NOMO-1 (cell line): ENCODE measurements at regions not wholly inside any gene's neighbourhood (a gene's known extent, or its start where the extent isn't known, plus 50 kb on each side); places are given as distances from the start of the nearest gene placed in this dataset.
"Not testable (repeated sequence)": the region's sequence is repeated elsewhere in the genome, so short reads cannot be mapped to it uniquely, and the experiment has no call there.

Source experiments
- DNase-seq, 2 experiments: peaks; one replicate each; lab custom pipeline; 2025; ENCODE audit not compliant: unreplicated experiment in 2 of 2; lab: John Stamatoyannopoulos, UW

DNA sequence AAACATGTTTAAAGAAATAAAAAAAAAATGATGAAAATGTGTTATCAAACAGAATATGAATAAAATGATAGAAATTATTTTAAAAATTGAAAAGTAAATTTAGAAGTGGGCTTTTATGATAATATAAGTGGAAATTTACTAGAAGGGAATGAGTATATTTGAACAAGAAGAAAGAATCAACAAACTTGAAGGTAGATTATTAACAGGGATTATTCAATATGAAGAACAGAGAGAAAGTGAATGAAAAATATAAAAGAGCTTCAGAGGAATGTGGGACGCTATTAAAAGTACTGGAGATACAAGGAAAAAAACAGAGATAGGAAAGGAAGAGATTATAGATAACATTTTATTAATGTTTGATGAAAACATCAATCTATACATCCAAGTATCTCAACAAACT lies 1014.4 kb upstream of the CITED2 start:
- no peak for DNase-seq

DNA sequence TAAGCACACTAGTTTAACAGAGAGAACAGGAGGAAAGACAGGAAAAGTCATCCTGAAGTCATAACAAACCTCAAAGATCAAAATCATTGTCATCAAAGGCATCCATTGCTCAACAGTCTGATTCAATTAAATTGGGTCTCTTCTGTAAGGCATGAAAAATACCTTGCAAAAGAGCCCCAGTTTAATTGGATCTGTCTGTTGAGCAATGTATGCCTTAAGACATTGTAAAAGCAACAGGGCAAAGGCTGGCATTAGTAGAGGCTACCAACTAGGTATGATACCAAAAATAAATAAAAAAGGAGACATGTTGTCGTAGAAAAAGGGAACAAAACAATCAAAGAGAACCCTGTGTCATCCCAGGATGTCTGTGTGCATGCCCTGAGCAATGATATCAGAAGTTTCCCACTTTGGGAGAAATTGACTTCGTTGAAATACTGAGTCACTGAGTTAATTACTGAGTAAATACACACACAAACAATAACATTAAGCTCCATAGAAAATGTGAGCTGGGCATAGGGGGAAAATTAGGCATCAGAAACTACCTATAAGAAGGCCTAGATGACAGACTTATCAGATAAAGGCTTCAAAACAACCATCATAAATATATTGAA lies 1013.8 kb upstream of the CITED2 start:
- DNase-seq = no peak

GRCh38 chr6:140385679-140386078 lies 1011.2 kb upstream of the CITED2 start:
- no peak for DNase-seq

GRCh38 chr6:140382355-140382754 lies 1007.9 kb upstream of the CITED2 start:
- DNase-seq = peak in 1 of 2 experiments; percentile 37

DNA sequence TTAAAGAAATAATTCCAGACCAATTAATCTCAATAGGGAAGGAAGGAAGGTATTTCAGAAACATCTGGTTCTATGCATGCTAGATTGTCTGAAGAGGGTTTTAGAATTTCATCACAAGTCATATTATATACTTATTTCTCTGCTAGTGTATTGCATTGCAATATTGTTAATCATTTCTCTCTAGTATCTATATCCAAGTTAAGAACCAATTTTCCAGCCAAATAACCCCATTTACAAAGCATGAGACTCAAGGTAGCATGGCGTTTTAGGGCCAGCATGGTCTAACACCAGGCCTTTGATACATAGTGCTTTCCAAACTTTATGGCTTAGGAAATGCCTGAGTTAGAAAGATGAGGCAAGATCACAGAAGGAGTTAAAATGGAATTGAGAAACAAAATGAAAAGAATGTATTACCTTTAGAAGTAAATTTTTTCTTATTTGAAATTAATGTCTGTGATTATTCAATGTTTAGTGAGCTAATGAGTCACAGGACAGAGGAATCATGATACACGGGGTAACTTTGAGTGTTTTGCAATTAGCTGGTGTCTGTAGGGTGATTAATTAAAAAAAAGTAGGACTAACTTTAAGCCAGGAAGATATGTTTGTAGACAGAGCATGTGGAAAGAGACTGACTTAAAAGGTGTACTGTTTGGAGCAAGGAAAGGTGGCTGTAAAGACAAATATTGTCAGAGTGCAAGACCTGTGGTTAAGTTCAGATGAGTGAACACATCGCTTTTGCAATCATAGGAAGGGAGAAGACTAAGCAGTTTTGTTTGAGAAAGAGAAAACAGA lies 1006.2 kb upstream of the CITED2 start:
- DNase-seq = peak in 1 of 2 experiments; percentile 47

DNA sequence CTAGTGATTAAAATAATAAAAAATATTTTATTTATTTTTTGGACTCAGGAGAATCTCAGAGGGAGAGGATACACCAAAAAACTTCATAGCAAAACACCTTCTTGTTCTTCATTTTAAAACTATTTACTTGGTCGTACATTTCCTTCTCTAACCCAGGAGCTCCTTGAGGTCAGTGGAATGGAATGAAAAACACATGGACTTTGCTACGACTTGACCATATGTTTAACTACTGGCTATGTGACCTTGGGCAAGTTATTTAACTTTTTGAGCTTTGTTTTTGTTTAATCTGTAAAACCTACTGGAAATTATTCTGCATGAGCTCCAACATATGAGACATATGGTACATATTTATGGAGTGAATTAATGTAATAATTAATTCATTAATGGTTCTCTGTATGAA lies 1005.5 kb upstream of the CITED2 start:
- no peak for DNase-seq

- no peak for DNase-seq
Observed at GRCh38 chr6:140376209-140376608, 1001.8 kb upstream of the CITED2 start.

GRCh38 chr6:140373728-140374127 lies 999.3 kb upstream of the CITED2 start:
- DNase-seq = not testable (repeated sequence)

DNA sequence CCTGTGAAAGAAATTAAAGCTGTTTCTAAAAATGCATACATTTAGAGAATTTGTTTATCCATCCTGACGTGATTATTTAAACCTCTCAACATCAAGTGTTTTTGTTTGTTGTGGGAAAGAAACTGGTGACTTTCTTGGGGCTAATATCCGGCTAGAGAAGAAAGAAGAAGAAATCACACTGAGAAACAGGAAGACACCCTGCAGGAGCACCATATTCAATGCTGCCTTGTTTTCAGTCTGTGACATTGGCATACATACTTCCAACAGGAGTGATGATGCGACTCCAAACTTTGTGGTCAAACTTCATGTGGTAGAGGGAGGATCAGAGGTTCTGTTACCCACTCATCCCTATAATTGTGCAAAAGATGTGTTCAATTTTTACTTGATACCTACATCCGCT lies 997.6 kb upstream of the CITED2 start:
- no peak for DNase-seq

DNA sequence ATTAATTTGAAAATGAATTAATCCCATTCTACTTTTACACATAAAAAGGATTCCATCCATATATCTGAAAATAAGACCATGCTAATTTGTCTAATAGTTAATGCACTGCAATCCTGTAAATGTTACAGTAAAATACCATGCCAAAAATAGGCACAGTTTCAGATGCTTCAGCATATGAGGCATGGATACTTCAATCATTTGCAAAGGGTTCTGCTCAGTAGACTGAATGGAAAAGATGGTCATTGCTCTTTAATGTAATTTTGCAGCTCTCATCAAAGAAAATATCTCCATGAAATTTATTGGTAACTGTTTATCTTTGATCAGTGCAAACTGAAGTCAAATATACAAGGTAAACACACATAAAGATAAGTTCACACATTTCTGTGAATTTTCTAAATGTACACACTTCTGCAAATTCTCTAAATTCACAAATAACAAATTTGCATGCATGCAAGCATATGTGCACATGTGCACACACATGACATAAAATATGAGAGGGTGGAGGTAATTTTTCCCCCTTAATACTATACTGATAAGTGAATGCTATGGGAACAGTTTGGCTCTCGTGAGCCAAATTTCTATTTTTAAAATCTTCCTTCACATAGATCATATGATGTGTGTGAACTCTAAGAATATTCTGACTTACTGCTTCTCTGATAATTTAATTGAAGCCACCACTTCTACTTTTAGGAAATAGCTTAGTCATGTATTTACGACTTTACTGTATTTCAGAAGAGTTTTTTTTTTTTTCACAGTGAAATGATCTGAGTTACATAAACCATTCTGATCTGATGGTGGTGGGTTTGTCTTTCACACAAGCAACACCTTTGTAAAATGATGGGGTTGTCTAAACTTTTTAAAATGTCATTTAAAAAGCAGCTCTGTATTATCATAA lies 996.8 kb upstream of the CITED2 start:
- peak in 1 of 2 experiments; percentile 4 for DNase-seq

GRCh38 chr6:140370441-140370840 lies 996.0 kb upstream of the CITED2 start:
- DNase-seq = no peak

GRCh38 chr6:140366991-140367390 lies 992.5 kb upstream of the CITED2 start:
- DNase-seq = no peak

- DNase-seq = no peak
Observed at GRCh38 chr6:140364916-140365315, 990.5 kb upstream of the CITED2 start.

DNA sequence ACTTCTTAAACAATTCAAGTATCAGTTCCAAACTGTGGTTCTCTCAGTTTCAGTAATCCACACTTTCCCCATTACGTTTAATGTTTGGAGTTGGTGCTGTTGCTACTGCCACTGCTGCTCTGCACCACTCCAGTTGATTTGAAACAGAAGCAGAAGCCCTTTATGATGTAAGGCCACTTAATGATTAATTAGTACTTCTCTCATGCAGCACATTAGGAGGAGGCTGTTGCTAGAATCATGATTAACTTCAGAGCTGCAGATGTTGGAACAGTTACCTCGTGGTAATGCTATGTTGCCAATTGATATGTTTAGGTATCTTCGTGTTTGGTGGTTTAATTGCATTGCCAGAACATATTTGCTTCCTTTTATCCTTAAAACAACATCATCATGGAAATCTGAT lies 986.2 kb upstream of the CITED2 start:
- no peak for DNase-seq

- DNase-seq = no peak
Observed at GRCh38 chr6:140355476-140355875, 981.0 kb upstream of the CITED2 start.

GRCh38 chr6:140354296-140354695 lies 979.8 kb upstream of the CITED2 start:
- no peak for DNase-seq

- no peak for DNase-seq
Observed at GRCh38 chr6:140353536-140353935, 979.1 kb upstream of the CITED2 start.

GRCh38 chr6:140346428-140346827 lies 972.0 kb upstream of the CITED2 start:
- DNase-seq = no peak

DNA sequence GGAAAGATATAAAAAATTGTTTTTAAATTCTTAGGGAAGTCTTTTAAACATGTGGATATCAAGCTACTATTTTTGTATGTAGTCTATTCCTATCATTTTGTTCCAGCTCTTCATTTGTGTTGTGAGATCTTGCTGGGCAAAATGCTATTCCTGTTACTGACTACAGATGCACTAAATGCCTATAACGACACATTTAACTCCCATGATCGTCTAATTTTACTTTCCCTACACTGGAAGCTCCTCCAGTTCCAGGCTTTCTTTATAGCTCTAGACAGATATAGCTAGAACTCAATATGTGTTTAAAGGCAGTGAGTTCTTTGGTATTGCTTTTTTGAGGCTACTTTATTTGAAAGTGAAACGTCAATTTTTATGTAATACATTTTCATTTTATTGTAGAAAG lies 971.5 kb upstream of the CITED2 start:
- no peak for DNase-seq

- no peak for DNase-seq
Observed at GRCh38 chr6:140344142-140344913, 969.9 kb upstream of the CITED2 start.

DNA sequence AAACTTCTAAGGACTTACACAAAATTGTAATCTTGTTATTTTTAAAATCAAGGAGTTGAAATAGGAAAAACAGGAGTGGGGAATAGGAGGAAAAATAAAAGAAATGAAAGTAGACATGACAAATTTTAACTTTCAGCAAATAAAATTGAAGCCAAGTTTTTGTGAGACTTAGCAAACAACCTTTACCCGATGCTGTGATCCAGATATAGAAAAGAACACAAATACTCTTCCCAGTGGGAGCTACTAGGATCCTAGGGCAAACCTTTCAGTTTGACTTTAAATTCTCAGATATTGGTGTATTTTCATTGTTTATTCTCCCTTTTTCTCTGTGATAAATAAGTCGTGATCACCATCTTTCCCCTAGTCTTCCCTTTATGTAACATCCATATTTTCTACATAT lies 968.7 kb upstream of the CITED2 start:
- DNase-seq = no peak
